Adrenal gland (tissue), 5 donors: ENCODE measurements at regions not wholly inside any gene's neighbourhood (a gene's known extent, or its start where the extent isn't known, plus 50 kb on each side); places are given as distances from the start of the nearest gene placed in this dataset.

Experiments
- POLR2A ChIP-seq, 2 donors: fragments of 450-650 bp; IDR thresholded peaks; one replicate each; pipeline ENCODE4 v1.6.1; 2017; ENCODE audit warnings: antibody characterized with exemption in 2 of 2, mild to moderate bottlenecking in 2 of 2, moderate library complexity in 1 of 2
- TF ChIP-seq, protein P1 (sequence below), 6 experiments: fragments of 450-650 bp in 4 of 6; fragments of 200-600 bp in 2 of 6; sonication (generic) in 1 of 6; IDR thresholded peaks; 1 replicate in 5 of 6; 2 replicates in 1 of 6; pipeline versions ENCODE4 v1.5.1 to v1.8.0; 2016 to 2021; ENCODE audit warnings: antibody characterized with exemption in 6 of 6, mild to moderate bottlenecking in 2 of 6, moderate library complexity in 1 of 6
- donor health status: DM: no; HTN: no; CAD: no.

GRCh38 chr17:79513206-79513605 is 97.6 kb downstream of the RBFOX3 start:
- TF ChIP-seq, protein P1, sequence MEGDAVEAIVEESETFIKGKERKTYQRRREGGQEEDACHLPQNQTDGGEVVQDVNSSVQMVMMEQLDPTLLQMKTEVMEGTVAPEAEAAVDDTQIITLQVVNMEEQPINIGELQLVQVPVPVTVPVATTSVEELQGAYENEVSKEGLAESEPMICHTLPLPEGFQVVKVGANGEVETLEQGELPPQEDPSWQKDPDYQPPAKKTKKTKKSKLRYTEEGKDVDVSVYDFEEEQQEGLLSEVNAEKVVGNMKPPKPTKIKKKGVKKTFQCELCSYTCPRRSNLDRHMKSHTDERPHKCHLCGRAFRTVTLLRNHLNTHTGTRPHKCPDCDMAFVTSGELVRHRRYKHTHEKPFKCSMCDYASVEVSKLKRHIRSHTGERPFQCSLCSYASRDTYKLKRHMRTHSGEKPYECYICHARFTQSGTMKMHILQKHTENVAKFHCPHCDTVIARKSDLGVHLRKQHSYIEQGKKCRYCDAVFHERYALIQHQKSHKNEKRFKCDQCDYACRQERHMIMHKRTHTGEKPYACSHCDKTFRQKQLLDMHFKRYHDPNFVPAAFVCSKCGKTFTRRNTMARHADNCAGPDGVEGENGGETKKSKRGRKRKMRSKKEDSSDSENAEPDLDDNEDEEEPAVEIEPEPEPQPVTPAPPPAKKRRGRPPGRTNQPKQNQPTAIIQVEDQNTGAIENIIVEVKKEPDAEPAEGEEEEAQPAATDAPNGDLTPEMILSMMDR (IDR thresholded peaks at IDR 0.05) = no peak
- TF ChIP-seq POLR2A (IDR thresholded peaks at IDR 0.05) = no peak
